Brain pericyte (primary cell): ENCODE measurements at regions not wholly inside any gene's neighbourhood (a gene's known extent, or its start where the extent isn't known, plus 50 kb on each side); places are given as distances from the start of the nearest gene placed in this dataset.
A peak's percentile ranks its signal among the peaks of the same experiment; 100 is the strongest.
"Not testable (repeated sequence)": the region's sequence is repeated elsewhere in the genome, so short reads cannot be mapped to it uniquely, and the experiment has no call there.

Source experiments
- DNase-seq: peaks from one replicate; pipeline ENCODE4 v3.0.0-alpha.2; 2012; ENCODE audit warnings: low read depth, low spot score

GRCh38 chr5:121319292-121319691, 532.4 kb upstream of the FTMT start:
- DNase-seq: no peak

GRCh38 chr5:121325930-121326329, 525.8 kb upstream of the FTMT start:
- peak; percentile 72 for DNase-seq

DNA sequence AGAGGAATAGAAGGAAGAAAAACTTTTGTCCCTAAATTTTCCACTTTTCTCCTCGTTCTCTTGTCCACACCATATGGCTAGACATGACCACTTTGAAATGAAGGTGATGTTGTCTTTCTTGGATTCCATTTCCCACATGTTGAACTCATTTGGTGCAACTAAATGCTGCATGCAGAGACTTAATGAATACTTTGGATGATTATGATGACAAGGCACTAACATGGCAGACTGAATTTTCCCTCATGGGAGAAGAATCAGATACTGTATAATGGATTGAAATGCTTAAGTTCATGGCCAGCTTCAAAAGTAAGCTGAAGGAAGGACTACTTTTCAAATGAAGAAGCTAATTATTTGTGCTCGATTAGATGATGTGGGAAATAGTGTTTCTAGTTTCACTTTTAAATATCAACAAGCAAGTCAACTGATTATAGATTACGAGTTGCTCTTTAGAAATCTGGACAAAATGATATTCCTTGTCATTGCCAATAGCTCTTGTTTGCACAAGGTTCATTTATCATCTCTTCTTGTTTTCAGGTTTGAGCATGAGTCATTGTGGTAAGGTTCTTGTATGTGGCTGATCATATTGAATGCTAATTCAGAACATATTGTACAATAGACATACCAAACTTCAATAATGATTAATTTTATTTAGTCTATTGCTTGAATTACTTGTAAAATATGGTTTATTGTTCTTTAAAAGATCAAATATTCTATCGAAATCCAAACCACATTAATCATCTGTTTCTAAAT, 501.3 kb upstream of the FTMT start:
- DNase-seq: no peak

DNA sequence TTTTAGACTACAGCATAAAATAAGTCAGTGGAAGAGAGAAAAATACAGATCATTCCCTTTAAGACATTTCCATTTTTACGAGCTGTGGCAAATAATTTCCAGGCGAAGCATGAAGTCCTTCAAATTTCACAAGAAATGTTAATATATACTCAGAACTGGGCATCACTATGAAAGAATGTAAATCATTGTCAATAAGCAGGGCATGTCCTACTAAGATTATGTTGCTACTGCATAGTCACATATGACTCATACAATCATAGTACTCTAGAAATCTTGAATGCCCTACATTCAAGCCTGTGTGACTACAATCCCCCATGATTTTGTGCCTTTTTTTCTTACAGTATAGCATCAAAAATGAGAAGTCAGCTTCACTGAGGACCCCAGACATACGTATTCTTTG, 485.2 kb upstream of the FTMT start:
- DNase-seq: no peak

- no peak for DNase-seq
Measured at GRCh38 chr5:121373371-121373770, 478.3 kb upstream of the FTMT start.

GRCh38 chr5:121377461-121377860, 474.2 kb upstream of the FTMT start:
- no peak for DNase-seq

DNA sequence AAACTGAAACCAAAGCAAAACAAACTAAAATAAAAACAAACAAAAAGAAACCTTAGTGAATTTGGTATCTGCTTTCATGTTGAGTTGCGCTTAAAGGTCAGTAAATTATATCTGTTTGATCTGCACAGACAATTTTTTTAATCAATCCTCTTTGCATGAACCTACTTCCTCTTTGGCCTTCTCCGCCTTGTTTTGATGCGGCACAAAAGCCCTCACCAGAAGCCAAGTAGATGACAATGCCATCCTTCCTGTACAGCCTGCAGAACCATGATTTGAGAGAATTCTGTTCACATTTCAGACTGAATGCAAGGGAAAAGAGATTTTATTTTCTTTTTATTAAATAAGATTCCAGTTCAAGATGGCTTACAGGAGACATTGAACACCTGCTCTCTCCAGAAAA, 473.6 kb upstream of the FTMT start:
- no peak for DNase-seq

GRCh38 chr5:121378559-121379359, 472.9 kb upstream of the FTMT start:
- DNase-seq: no peak

DNA sequence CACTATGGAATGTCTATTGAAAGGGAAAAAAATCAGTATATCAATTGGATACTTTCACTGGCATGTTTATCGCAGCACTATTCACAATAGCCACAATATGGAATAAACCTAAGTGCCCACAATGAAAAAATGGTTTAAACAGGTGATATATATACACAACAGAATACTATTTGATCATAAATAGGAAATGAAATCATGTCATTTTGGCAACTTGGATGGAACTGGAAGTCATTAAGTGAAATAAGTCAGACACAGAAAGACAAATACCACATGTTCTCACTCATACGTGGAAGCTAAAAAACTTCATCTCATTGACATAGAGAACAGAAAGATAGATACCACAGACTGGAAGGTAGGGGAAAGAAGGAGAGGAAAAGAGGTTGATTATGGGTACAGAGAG, 471.6 kb upstream of the FTMT start:
- no peak for DNase-seq

GRCh38 chr5:121384359-121384758, 467.3 kb upstream of the FTMT start:
- DNase-seq: no peak

DNA sequence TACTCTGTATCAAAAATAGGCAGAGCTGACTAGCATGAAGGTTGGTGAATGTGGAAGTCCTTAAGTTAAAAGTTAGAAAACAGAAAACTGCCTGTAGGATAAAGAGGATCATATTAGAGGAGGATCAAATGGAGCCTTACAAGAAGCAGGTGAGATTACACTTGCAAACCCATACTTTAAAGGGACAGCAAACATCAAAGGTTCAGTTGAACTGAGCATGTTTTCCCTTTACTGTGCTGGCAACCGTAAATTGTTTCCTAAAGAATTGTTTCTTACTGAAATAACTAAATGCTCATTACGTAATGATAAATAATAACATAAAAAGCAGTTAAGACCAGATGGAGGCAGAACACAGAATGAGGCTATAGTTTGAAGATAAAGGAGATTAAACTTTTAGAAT, 465.3 kb upstream of the FTMT start:
- DNase-seq: no peak

- DNase-seq: no peak
Measured at GRCh38 chr5:121396716-121397115, 455.0 kb upstream of the FTMT start.

GRCh38 chr5:121399879-121400278, 451.8 kb upstream of the FTMT start:
- no peak for DNase-seq

- no peak for DNase-seq
Measured at GRCh38 chr5:121408778-121409177, 442.9 kb upstream of the FTMT start.

DNA sequence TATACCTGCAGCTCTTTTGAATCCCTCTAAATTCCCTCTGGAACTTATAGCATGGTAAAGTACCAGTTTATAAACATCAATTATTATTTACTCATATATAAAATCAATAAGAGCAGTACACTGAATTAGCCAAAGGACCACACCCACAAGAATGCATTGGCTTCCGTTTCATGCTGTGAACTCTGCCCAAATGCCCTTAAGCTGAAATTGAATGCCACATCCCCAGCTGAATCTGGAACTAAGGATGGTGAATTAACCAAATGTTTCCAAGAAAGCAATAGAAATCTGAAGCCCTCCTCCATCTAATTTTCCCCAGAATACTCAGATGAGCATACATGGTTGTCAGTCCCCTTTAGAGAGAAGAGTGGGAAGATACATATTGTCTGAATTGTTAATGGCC, 436.4 kb upstream of the FTMT start:
- DNase-seq: no peak

- no peak for DNase-seq
Measured at GRCh38 chr5:121421646-121422045, 430.0 kb upstream of the FTMT start.

- DNase-seq: no peak
Measured at GRCh38 chr5:121424976-121425375, 426.7 kb upstream of the FTMT start.

GRCh38 chr5:121426153-121426552, 425.5 kb upstream of the FTMT start:
- no peak for DNase-seq

DNA sequence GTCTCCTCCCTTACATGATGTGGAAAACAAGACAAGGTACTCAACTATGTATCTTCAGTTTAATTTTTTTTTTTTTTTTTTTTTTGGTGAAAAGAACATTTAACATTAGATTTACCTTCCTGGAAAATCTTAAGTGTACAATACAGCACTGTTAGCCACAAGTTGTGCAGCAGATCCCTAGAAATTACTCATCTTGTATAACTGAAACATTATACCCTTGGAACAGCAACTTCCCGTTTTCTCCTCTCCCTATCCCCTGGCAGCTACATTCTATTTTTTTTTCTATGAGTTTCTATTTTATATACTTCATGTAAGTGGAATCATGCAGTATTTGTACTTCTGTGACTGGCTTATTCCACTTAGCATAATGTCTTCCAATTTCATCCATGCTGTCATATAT, 421.9 kb upstream of the FTMT start:
- DNase-seq: no peak

GRCh38 chr5:121430538-121430937, 421.1 kb upstream of the FTMT start:
- no peak for DNase-seq

DNA sequence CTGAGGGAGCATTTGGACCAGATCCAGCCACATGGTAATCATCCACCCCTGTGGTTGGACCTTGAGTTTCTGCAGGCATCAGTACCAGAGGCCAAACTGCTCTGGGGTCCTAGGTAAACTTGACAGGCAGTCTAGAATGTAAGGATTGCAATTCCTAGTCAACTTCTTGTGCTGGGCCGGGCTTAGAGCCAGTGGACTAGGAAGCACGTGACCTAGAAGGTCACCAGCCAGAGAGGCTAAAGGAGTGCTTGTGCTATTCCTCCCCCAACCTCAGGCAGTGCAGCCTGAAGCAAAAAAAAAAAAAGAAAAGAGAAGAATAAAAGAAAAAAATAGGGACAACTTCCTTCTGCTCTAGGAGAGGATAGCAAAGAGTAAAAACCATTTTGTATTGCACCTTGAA, 406.2 kb upstream of the FTMT start:
- DNase-seq: no peak

- DNase-seq: no peak
Measured at GRCh38 chr5:121462441-121462840, 389.2 kb upstream of the FTMT start.

DNA sequence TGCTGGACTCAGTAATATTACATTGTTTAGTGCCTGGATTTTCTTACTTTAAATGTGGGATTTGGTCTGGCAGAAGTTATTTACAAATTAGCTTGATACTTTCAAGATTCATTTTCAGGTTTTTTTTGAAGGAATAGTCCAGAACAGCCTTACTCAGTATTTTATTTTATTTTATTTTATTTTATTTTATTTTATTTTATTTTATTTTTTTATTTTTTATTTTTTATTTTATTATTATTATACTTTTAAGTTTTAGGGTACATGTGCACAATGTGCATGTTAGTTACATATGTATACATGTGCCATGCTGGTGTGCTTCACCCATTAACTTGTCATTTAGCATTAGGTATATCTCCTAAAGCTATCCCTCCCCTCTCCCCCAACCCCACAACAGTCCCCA, 380.5 kb upstream of the FTMT start:
- DNase-seq: not testable (repeated sequence)
